T-helper 1 cell treated with Interleukin-12 subunit alpha and Interleukin-12 subunit beta and Interleukin-4 antibody, amounts not matched to agents 30 μg/mL and 1 μg/mL, for 36 hours (primary cell): ENCODE measurements at regions not wholly inside any gene's neighbourhood (a gene's known extent, or its start where the extent isn't known, plus 50 kb on each side); places are given as distances from the start of the nearest gene placed in this dataset.

Experiments used
- H3K27ac Mint-ChIP-seq: one replicate; pipeline ENCODE4 v1.8.0; 2021; ENCODE audit warnings: mild to moderate bottlenecking, mixed read lengths
- H3K27me3 Mint-ChIP-seq: one replicate; pipeline ENCODE4 v1.8.0; 2021; ENCODE audit warnings: low read depth, mixed read lengths
- H3K36me3 Mint-ChIP-seq: one replicate; pipeline ENCODE4 v1.8.0; 2021; ENCODE audit warnings: low read depth, mixed read lengths
- H3K4me1 Mint-ChIP-seq: one replicate; pipeline ENCODE4 v1.8.0; 2021; ENCODE audit warnings: low read depth, mixed read lengths
- H3K4me3 Mint-ChIP-seq: one replicate; pipeline ENCODE4 v1.8.0; 2021; ENCODE audit warnings: mild to moderate bottlenecking, moderate library complexity, mixed read lengths
- H3K9me3 Mint-ChIP-seq: one replicate; pipeline ENCODE4 v1.8.0; 2021; ENCODE audit warnings: mixed read lengths

- Mint-ChIP-seq H3K27me3 (no peaks in the 10 kb centered on the region), H3K36me3 (no peaks in the 10 kb centered on the region), H3K9me3 (peaks cover 4% of the 10 kb centered on the region), H3K27ac (no peak overlapping the region), H3K4me1 (no peaks in the 10 kb centered on the region), H3K4me3 (no peak overlapping the region)
Observed at GRCh38 chr13:97786510-97786909, 167.0 kb upstream of the IPO5 start.

DNA sequence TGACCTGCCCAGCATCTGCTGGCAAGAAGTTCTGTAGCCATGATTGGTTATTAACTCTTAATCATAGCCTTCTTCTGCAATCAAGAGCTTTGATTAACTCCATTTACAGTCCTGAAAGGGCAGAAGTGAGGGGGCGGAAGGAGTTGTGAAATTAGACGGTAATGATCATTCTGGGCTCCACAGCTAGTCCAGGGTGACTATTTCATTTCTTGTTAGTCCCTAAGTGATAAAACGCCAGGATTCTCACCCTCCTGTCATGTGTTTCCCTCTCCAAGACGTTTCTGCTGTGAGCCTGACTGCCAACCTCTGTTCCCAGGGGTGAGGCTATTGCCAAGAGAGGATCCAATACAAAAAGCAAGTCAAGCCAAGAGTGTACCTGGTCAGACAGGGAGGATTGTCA is 155.9 kb upstream of the IPO5 start:
- H3K36me3 Mint-ChIP-seq = no peaks in the 10 kb centered on the region
- no peak overlapping the region for H3K27ac Mint-ChIP-seq
- peaks cover 24% of the 10 kb centered on the region for H3K9me3 Mint-ChIP-seq
- no peaks in the 10 kb centered on the region for H3K27me3 Mint-ChIP-seq
- no peaks in the 10 kb centered on the region for H3K4me1 Mint-ChIP-seq
- no peak overlapping the region for H3K4me3 Mint-ChIP-seq

DNA sequence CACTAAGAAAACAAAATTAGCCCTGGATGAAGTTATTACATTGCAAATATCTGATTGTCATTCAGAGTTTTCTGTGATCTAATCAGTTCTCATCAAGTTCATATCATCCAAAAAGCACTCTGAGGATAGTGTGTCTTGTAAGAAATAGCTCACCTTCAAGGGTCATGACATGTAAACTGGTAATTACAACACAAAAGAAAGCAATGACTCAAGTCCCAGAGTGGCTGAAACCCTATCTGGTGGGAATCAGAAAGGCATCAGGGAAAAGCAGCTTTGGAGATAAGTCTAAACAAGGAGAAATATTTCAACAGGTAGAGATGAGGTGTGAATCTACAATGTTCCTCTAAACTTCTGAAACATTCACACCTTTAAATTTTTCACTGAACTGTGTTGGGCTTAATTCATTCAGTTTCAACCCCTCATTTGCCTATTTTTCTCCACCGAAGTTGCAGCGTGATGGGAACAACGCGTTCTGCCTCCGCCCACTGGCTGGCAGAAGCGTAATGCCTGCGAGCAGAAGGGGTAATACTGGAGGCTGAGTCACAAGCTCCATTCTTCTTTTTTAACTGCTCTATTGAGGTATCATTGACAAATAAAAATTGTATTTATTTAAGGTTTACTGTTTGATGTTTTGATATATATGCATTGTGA is 155.2 kb upstream of the IPO5 start:
- H3K27ac Mint-ChIP-seq = no peak overlapping the region
- H3K4me3 Mint-ChIP-seq = no peak overlapping the region
- H3K27me3 Mint-ChIP-seq = no peaks in the 10 kb centered on the region
- H3K36me3 Mint-ChIP-seq = no peaks in the 10 kb centered on the region
- peaks cover 20% of the 10 kb centered on the region for H3K9me3 Mint-ChIP-seq
- H3K4me1 Mint-ChIP-seq = no peaks in the 10 kb centered on the region

DNA sequence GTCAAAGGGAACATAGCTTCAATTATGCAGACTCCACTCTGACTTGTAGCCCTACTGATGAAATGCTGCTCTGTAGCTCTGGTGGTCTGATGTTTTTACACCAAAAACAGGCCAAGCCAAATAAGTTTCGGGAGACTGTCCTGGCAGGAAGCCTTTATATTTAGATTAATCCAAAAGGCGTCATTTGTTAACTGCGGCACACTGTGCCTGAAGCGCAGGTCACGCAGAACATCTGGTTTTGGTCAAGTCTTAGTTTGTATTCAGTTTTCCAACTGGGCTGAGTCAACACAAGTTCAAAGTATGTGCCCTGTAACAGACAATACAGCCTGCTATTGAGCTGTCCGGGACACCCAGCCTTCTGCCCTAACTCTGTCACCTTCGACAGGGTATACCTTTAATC is 154.6 kb upstream of the IPO5 start:
- Mint-ChIP-seq H3K36me3 (no peaks in the 10 kb centered on the region), H3K4me1 (no peaks in the 10 kb centered on the region), H3K27ac (no peak overlapping the region), H3K4me3 (no peak overlapping the region), H3K9me3 (peaks cover 16% of the 10 kb centered on the region), H3K27me3 (no peaks in the 10 kb centered on the region)

DNA sequence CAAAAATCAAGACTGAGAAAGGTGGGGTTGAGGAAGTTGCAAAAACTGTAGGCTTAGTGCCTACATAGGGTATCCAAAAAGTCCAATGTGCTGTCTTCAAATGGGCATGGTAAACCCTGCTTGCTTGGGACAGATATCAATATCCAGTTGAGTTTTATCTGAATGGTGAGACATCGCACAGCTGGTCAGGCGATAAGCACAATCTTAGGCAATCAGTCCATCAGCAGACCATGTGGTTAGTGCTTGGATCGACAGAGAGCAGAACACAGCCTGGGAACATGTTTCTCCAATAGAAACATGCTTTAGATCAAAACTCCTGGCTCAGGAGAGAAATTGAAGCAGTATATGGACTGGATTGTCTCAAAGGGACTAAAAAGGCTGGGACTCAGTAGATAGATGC is 151.3 kb upstream of the IPO5 start:
- Mint-ChIP-seq H3K36me3 (no peaks in the 10 kb centered on the region), H3K4me3 (no peak overlapping the region), H3K9me3 (no peaks in the 10 kb centered on the region), H3K4me1 (no peaks in the 10 kb centered on the region), H3K27me3 (no peaks in the 10 kb centered on the region), H3K27ac (no peak overlapping the region)

GRCh38 chr13:97809576-97809975 is 143.9 kb upstream of the IPO5 start:
- Mint-ChIP-seq H3K4me3 (no peak overlapping the region), H3K27ac (no peak overlapping the region), H3K4me1 (no peaks in the 10 kb centered on the region), H3K9me3 (no peaks in the 10 kb centered on the region), H3K27me3 (no peaks in the 10 kb centered on the region), H3K36me3 (no peaks in the 10 kb centered on the region)

DNA sequence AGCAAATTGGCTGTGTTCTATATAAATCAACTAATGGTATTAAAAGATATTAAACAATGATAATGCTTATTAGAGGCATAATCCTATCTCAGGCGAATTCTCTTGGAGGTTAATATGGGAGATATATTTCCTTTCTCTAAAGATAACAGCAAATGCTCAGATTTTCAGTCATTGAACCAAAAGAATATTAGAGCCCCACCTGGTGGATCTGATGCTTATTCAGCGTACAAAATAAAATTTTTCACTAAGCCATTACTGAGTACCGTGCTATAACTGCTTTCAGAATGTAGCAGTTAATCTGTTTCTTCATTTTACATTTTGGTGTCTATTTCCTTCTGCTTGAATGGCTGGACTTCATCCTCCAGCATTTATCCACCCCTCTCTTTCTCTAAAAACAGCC is 143.3 kb upstream of the IPO5 start:
- Mint-ChIP-seq H3K27me3 (no peaks in the 10 kb centered on the region), H3K9me3 (no peaks in the 10 kb centered on the region), H3K27ac (no peak overlapping the region), H3K4me1 (no peaks in the 10 kb centered on the region), H3K36me3 (no peaks in the 10 kb centered on the region), H3K4me3 (no peak overlapping the region)

DNA sequence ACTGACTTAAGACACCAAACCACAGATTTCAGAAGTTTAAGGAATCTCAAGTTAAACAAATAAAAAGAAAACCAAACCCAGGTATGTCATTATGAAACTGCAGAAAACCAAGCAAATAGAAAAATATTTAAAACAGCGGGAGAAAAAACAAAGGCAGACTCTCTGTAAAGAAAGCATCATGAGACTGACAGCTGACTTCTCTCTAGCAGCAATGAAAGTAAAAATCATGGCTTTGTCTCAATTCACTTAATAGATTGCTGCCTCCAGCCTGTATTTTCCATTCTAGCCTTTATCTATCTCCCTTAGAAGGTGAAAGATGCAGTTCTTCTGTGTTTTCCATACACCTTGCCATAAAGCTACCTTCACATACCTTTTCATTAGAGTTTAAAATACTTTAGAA is 131.1 kb upstream of the IPO5 start:
- H3K4me1 Mint-ChIP-seq = no peaks in the 10 kb centered on the region
- H3K27me3 Mint-ChIP-seq = no peaks in the 10 kb centered on the region
- H3K9me3 Mint-ChIP-seq = no peaks in the 10 kb centered on the region
- H3K27ac Mint-ChIP-seq = no peak overlapping the region
- no peaks in the 10 kb centered on the region for H3K36me3 Mint-ChIP-seq
- no peak overlapping the region for H3K4me3 Mint-ChIP-seq

- H3K9me3 Mint-ChIP-seq = no peaks in the 10 kb centered on the region
- no peak overlapping the region for H3K4me3 Mint-ChIP-seq
- H3K4me1 Mint-ChIP-seq = no peaks in the 10 kb centered on the region
- H3K36me3 Mint-ChIP-seq = no peaks in the 10 kb centered on the region
- H3K27me3 Mint-ChIP-seq = no peaks in the 10 kb centered on the region
- no peak overlapping the region for H3K27ac Mint-ChIP-seq
Observed at GRCh38 chr13:97826421-97827012, 127.0 kb upstream of the IPO5 start.

DNA sequence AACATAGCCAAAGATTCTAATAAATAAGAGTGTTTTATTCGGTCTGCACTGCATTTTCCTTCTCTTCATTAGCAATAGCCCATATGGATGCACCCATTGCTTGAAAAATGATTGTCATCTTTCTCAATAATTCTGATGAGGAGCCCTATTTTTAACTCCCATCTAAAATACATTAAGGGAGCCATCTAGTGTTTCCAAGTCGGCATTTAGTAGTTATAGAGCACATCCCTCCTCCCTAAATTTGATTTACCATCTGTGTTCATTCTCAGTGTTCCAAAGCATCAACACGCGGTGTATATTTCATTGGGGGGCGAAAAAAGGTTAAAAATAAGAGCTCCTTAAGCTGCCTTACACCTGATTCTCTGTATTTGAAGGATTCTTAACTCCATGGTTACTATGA is 119.2 kb upstream of the IPO5 start:
- no peaks in the 10 kb centered on the region for H3K27me3 Mint-ChIP-seq

DNA sequence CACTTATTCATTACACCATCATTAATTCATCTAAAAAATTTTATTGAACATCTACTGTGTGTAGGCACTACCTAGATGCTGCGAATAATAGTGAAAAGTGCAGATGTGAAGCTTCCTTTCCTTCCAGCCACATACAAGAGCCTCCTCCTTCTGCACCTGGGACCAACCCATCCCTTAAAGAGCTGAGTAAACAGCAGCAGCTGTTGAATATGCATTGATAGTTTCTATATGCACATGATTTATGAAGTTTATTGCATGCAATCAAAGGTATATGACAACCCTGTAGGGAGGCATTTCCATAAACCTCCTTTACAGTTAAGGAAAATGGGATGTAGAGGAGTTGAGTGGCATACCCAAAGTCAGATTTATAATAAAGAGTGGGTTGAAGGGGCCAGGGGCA is 110.3 kb upstream of the IPO5 start:
- no peak overlapping the region for H3K27ac Mint-ChIP-seq
- H3K4me3 Mint-ChIP-seq = no peak overlapping the region
- H3K4me1 Mint-ChIP-seq = no peaks in the 10 kb centered on the region
- H3K36me3 Mint-ChIP-seq = no peaks in the 10 kb centered on the region
- H3K27me3 Mint-ChIP-seq = peaks cover 3% of the 10 kb centered on the region
- H3K9me3 Mint-ChIP-seq = no peaks in the 10 kb centered on the region

More for the DNA sequence above, 119.2 kb upstream of the IPO5 start:
- no peaks in the 10 kb centered on the region for H3K4me1 Mint-ChIP-seq
- no peak overlapping the region for H3K27ac Mint-ChIP-seq
- H3K36me3 Mint-ChIP-seq = no peaks in the 10 kb centered on the region
- H3K4me3 Mint-ChIP-seq = no peak overlapping the region
- H3K9me3 Mint-ChIP-seq = no peaks in the 10 kb centered on the region

DNA sequence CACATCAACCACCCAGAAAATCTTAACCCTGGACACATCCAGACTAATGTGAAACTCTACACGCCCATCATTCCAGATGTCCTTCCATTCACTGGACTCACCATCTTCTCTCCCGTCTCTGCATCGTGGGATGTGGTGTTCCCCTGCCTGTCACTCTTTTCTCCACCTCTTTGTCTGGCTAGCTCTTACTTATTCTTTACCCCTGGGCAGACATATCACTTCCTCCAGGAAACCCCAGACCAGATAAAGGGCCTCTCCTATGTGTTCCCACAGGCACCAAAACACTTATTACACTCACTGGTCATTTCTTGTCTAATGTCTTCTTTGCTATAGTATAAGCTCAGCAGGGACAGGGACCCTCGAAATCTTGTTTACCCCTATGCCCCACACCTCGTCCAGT is 109.3 kb upstream of the IPO5 start:
- Mint-ChIP-seq H3K36me3 (no peaks in the 10 kb centered on the region), H3K4me1 (peaks cover 2% of the 10 kb centered on the region), H3K27me3 (peaks cover 3% of the 10 kb centered on the region), H3K4me3 (no peak overlapping the region), H3K27ac (no peak overlapping the region), H3K9me3 (no peaks in the 10 kb centered on the region)

DNA sequence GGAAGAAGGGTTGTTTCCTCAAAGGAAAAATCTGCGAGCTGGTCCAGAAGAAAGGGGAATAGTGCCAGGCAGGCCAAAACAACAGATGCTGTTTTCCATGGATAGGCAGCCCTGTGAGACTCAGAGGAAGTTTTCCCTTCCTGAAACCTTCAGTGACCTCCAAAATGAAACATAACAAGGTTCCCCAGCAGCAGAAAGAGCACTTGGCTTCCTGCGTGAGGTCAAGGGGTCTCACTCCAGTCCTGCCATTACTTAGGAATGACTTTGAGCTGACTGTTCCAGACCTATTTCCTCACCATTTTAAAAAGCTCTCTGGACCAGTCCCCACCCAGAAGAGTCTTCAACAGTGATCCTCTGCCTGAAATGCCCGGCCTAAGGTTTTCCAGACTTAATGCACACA is 104.6 kb upstream of the IPO5 start:
- Mint-ChIP-seq H3K4me1 (peaks cover 4% of the 10 kb centered on the region), H3K27me3 (peaks cover 3% of the 10 kb centered on the region), H3K9me3 (no peaks in the 10 kb centered on the region), H3K4me3 (no peak overlapping the region), H3K36me3 (no peaks in the 10 kb centered on the region), H3K27ac (no peak overlapping the region)

GRCh38 chr13:97849305-97849704 is 104.2 kb upstream of the IPO5 start:
- H3K36me3 Mint-ChIP-seq = no peaks in the 10 kb centered on the region
- no peak overlapping the region for H3K27ac Mint-ChIP-seq
- H3K4me1 Mint-ChIP-seq = peaks cover 5% of the 10 kb centered on the region
- no peak overlapping the region for H3K4me3 Mint-ChIP-seq
- peaks cover 3% of the 10 kb centered on the region for H3K27me3 Mint-ChIP-seq
- no peaks in the 10 kb centered on the region for H3K9me3 Mint-ChIP-seq

- Mint-ChIP-seq H3K27ac (no peak overlapping the region), H3K36me3 (no peaks in the 10 kb centered on the region), H3K27me3 (peaks cover 3% of the 10 kb centered on the region), H3K4me3 (no peak overlapping the region), H3K9me3 (no peaks in the 10 kb centered on the region), H3K4me1 (peaks cover 6% of the 10 kb centered on the region)
Observed at GRCh38 chr13:97851269-97851668, 102.2 kb upstream of the IPO5 start.
